ENCODE measurements at regions not wholly inside any gene's neighbourhood (a gene's known extent, or its start where the extent isn't known, plus 50 kb on each side); places are given as distances from the start of the nearest gene placed in this dataset.

GRCh38 chrX:94758130-94758529 lies 1084.1 kb downstream of the FAM133A start:
- TF ChIP-seq CTCF (conservative IDR thresholded peaks at IDR 0.05; ENCODE audit: low read depth, low read length) (no peak), EZH2 (IDR thresholded peaks at IDR 0.05; ENCODE audit: low read length, unreplicated experiment) (no peak)
